Renal cortical epithelial cell (primary cell): ENCODE measurements at regions not wholly inside any gene's neighbourhood (a gene's known extent, or its start where the extent isn't known, plus 50 kb on each side); places are given as distances from the start of the nearest gene placed in this dataset.

Experiments
- DNase-seq: peaks from one replicate; pipeline ENCODE4 v3.0.0-alpha.2; 2011; ENCODE audit warnings: low read depth

- no peak for DNase-seq
Observed at GRCh38 chr1:201746156-201746555, 82.8 kb upstream of the IPO9 start.

- no peak for DNase-seq
Observed at GRCh38 chr1:201747261-201747660, 81.7 kb upstream of the IPO9 start.

GRCh38 chr1:201748335-201748734, 80.6 kb upstream of the IPO9 start:
- DNase-seq, result peak; percentile 88

GRCh38 chr1:201749059-201749690, 79.8 kb upstream of the IPO9 start:
- DNase-seq, result no peak

- no peak for DNase-seq
Observed at GRCh38 chr1:201750120-201750519, 78.8 kb upstream of the IPO9 start.

GRCh38 chr1:201750934-201751333, 78.0 kb upstream of the IPO9 start:
- DNase-seq, result no peak

- peak; percentile 77 for DNase-seq
Observed at GRCh38 chr1:201751872-201752271, 77.1 kb upstream of the IPO9 start.

- no peak for DNase-seq
Observed at GRCh38 chr1:201752333-201752732, 76.6 kb upstream of the IPO9 start.

- DNase-seq, result no peak
Observed at GRCh38 chr1:201753492-201753891, 75.5 kb upstream of the IPO9 start.

GRCh38 chr1:201754353-201754752, 74.6 kb upstream of the IPO9 start:
- no peak for DNase-seq

GRCh38 chr1:201755200-201755599, 73.8 kb upstream of the IPO9 start:
- DNase-seq, result no peak

- peak; percentile 71 for DNase-seq
Observed at GRCh38 chr1:201756406-201756805, 72.6 kb upstream of the IPO9 start.

GRCh38 chr1:201758499-201759050, 70.4 kb upstream of the IPO9 start:
- no peak for DNase-seq

GRCh38 chr1:201759194-201759815, 69.7 kb upstream of the IPO9 start:
- DNase-seq, result peak; percentile 72

GRCh38 chr1:201760516-201760915, 68.4 kb upstream of the IPO9 start:
- no peak for DNase-seq

GRCh38 chr1:201761178-201761577, 67.8 kb upstream of the IPO9 start:
- no peak for DNase-seq

- no peak for DNase-seq
Observed at GRCh38 chr1:201761871-201762270, 67.1 kb upstream of the IPO9 start.

- DNase-seq, result no peak
Observed at GRCh38 chr1:201762381-201762780, 66.6 kb upstream of the IPO9 start.

GRCh38 chr1:201763455-201764140, 65.4 kb upstream of the IPO9 start:
- no peak for DNase-seq

GRCh38 chr1:201764166-201764565, 64.8 kb upstream of the IPO9 start:
- no peak for DNase-seq

- no peak for DNase-seq
Observed at GRCh38 chr1:201764579-201764978, 64.4 kb upstream of the IPO9 start.

- DNase-seq, result peak; percentile 79
Observed at GRCh38 chr1:201766131-201766866, 62.7 kb upstream of the IPO9 start.
